NCI-H1694 (cell line): ENCODE measurements at regions not wholly inside any gene's neighbourhood (a gene's known extent, or its start where the extent isn't known, plus 50 kb on each side); places are given as distances from the start of the nearest gene placed in this dataset.

Source experiments
- DNase-seq: peaks from one replicate; lab custom pipeline; 2025; lab: John Stamatoyannopoulos, UW

DNA sequence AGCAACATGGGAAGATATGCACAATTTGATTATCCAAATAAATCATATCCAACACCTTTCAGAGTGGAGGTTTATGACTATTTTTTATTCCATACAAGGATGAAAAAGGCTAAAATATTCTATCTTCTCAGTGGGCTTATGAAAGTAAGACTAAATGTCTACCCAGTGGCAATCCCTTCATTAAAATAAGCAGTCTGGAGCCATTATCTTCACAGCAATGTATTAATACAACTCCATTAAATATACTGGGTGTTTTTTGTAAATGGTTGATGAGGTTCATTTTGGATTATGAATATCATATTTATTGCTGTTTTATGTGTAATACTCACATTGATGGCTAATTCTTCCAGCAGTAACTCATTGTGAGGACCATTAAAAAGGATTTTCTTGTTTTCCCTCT, 352.7 kb upstream of the SOX11 start:
- no peak for DNase-seq

GRCh38 chr2:5343785-5344335, 348.3 kb upstream of the SOX11 start:
- DNase-seq, result no peak

DNA sequence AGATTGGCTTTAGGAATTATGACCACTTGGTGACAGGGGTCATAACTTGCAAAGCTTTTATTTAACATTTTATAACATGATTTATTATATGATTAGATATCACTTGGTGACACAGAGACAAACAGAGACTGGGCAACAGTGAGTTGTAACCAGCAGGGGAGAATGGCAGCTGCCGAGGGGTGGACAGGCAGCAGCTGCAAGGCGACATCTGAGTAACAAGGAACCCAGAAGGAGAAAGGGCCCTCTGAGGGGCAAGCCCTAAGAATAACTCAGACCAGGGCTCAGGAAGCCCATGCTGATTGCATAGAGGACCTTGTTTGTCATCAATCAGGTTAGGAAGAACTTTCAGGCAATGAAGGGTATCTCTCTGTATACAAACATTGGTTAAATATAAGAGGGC, 339.9 kb upstream of the SOX11 start:
- no peak for DNase-seq

GRCh38 chr2:5353565-5353964, 338.6 kb upstream of the SOX11 start:
- DNase-seq, result no peak

- peak; percentile 94 for DNase-seq
Measured at GRCh38 chr2:5359397-5359796, 332.8 kb upstream of the SOX11 start.

DNA sequence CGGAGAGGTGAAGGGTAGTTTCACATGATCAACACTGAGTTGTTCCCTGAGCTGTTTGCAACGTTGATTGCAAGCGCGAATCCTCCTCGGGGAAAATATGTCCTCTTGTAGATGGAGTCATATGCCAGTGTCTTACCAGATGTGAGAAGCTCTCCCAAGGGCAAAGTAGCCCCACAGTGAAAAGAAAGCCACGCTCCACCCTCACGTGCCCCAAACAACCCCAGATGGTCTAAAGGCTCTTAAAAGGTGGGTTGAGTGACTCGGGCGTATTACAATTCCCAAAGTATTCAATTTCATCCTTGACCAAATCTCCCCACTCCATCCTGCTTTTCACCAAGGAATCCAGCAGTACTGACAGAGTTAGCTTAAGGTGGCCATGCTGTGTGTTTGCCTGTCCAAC, 332.1 kb upstream of the SOX11 start:
- DNase-seq, result no peak

GRCh38 chr2:5364361-5364760, 327.8 kb upstream of the SOX11 start:
- no peak for DNase-seq

- peak; percentile 59 for DNase-seq
Measured at GRCh38 chr2:5365871-5366461, 326.2 kb upstream of the SOX11 start.

DNA sequence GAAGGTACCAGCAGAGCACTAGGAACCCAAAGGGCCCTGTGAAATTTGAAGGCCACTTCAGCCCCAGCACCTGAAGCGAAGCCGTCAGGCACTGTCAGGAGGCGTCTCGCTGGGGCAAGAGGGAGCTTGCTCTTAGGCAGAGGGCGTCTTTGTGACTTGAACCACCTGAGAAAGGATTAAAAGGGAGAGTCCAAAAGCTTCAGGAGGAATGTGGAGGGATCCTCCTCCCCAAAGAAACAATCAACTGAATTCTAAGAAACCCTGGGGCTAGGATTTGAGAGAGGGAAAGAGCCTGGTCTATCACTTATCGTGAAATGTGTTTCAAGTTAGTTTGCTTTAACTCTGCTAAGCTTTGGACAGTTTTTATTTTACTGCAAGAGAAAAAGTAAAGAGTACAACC, 324.9 kb upstream of the SOX11 start:
- no peak for DNase-seq

- no peak for DNase-seq
Measured at GRCh38 chr2:5368263-5368662, 323.9 kb upstream of the SOX11 start.

DNA sequence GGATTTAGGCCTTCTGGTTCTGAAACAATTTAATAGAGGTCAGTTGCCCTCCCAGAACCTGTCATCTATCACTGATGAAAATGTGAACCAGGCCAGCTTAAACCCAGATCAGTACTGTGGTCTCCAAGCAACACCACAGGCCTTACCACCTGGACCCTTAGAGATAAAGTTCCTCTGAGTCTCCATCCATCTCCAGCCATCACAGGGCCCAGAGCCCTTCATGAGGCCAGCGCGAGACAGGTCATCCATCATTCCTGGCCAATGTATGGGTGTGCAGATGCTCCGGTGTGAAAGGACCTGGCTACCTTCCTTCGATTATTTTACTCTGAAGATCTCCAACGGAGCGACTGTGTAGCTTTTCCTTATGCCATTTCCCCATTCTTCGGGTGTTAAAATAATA, 322.7 kb upstream of the SOX11 start:
- DNase-seq, result no peak

- DNase-seq, result no peak
Measured at GRCh38 chr2:5370158-5370557, 322.0 kb upstream of the SOX11 start.

DNA sequence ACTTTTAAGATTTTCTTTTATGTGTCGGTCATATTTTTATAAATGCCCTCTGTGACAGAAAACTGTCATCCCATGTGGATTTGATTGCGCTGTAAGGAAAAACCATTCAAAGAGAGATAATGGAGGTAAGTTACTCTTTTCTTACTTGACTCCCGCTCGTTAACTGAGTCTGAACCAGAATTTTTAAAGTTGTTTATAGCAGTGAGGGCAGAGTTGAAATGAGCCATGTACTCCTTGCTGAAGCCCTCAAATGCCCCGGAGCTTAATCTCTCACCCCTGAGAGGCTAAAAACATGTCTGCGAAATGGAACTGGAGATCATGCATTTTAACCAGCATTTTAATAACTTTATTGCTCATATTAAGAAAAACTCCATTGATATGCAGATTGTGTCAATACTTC, 320.0 kb upstream of the SOX11 start:
- no peak for DNase-seq

- no peak for DNase-seq
Measured at GRCh38 chr2:5373200-5373599, 319.0 kb upstream of the SOX11 start.

- DNase-seq, result no peak
Measured at GRCh38 chr2:5374762-5375161, 317.4 kb upstream of the SOX11 start.

DNA sequence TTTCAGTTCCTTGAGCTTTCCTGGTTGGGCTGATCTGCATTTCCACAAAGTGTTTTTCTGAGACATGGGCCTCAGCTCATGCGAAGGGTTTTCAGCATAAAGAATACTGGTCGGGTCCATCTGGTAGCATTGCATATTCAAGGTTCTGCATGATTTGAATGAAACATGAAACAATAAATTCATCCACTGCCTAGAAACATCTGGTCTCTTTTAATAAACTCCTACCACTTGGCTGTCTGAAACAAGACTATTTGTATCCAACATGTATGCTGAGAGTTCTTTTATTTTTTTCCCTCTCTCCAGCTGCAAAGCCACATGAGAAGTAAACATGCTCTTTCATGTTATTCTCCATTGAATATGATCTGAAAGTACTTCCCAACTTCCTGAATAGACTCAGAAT, 314.9 kb upstream of the SOX11 start:
- no peak for DNase-seq

- DNase-seq, result no peak
Measured at GRCh38 chr2:5379811-5380210, 312.4 kb upstream of the SOX11 start.

DNA sequence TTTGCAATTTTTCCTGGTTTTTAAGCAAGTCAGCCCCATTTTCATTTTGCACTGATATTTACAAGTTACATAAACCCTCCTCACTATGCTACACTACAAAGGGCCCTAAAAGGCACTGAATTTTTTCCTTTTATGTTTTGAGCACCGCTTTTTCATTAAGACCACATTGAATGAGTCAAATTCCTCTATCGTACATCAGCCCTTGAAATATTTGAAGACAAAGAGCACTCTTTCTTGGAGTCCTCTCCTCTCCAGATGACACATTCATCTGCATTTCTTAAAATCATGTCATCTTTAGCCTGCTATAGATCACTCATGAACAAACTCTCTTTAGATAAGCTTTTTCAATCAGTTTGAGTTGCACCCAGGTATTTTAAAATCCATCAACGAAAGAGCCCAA, 306.6 kb upstream of the SOX11 start:
- DNase-seq, result no peak

DNA sequence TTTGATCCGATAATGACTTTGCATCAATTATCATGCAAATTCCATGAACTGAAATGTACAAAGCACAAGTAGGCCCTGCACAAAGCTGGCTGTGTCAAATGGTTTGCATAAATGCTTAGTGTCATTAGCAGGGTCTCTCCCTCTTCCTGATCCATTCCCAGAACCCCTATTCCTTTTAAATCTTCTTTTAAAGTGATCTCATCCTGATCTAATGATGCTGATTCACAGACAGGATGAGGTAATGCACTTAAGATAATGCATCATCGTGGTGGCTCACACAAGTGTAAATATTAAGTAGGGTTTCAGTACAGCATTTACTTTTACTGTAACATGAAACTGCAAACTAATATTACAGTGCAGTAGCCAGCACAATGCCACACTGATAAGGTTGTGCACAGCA, 304.8 kb upstream of the SOX11 start:
- DNase-seq, result no peak

DNA sequence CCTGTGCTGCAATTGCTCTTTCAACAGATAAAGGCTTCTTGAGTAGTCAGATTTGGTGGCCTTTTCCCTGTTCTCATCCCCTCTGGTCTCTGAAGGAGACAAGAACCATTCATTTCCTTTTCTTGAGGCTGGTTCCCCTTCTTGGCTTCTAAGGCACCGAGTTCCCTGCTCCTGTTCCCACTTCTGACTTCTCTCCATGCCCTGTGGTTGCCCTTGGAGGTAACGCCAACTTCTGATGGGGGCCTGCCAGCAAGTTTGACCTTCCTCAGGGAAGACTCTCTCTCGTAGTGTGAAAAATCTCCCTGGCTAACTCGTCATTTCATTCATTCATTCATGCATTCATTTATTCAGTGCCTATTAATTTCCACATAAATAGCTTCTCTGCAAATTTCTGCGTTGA, 302.4 kb upstream of the SOX11 start:
- no peak for DNase-seq

DNA sequence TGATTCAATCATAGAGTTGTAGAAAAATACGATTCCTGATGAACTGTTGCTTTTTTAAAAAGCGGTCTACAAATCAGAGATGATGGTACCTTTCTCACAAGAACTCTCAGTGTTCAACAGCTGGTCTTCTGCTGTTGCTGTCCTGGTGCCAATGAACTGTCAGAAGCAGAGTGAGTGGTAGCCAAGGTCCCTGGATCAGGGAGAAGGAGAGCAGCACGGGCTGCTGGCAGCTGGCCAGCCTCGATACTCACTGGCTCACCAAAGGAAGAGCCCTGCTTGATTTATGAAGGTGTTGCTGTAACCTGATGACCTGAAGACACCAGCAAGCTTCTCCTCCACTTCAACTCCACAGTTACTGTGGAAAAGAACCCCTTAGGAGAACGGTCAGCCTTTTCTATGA, 300.8 kb upstream of the SOX11 start:
- peak; percentile 90 for DNase-seq

- DNase-seq, result no peak
Measured at GRCh38 chr2:5392658-5393057, 299.5 kb upstream of the SOX11 start.

- no peak for DNase-seq
Measured at GRCh38 chr2:5393474-5393873, 298.7 kb upstream of the SOX11 start.

- DNase-seq, result no peak
Measured at GRCh38 chr2:5394223-5394622, 298.0 kb upstream of the SOX11 start.
